Stimulated activated CD4-positive, alpha-beta T cell treated with anti-CD3 and anti-CD28 coated beads, TNF-alpha, amount 100 ng/mL, for 1 hour (primary cell): ENCODE measurements at regions not wholly inside any gene's neighbourhood (a gene's known extent, or its start where the extent isn't known, plus 50 kb on each side); places are given as distances from the start of the nearest gene placed in this dataset.
"Not testable (repeated sequence)": the region's sequence is repeated elsewhere in the genome, so short reads cannot be mapped to it uniquely, and the experiment has no call there.

Experiments used
- DNase-seq, 3 donors: peaks; one replicate each; pipeline ENCODE4 v3.0.0-alpha.2; 2020; ENCODE audit warnings: low read depth in 3 of 3, low spot score in 1 of 3

DNA sequence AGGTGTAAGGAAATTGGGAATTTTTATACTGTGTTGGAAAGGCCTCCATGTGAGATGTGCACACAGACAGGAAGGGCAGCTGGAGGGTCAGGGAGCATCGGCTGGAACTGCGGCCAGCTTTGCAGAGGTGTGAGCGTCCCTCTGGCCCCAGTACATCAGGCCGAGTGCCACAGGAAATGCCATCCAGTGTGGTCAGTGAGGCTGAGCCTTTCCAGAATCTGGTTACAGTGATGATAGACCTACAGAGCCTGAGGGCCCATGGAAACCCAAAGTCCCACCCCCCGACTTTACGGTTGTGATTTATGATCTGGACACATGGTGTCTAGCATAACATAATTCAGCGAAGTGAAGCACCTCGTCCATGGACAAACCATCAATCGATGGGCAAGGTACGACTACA lies 137.3 kb upstream of the PDE10A start:
- no peak for DNase-seq

- DNase-seq = no peak
Observed at GRCh38 chr6:165799391-165800153, 136.5 kb upstream of the PDE10A start.

- DNase-seq = no peak
Observed at GRCh38 chr6:165798991-165799390, 135.9 kb upstream of the PDE10A start.

GRCh38 chr6:165794179-165794601 lies 131.1 kb upstream of the PDE10A start:
- DNase-seq = no peak

DNA sequence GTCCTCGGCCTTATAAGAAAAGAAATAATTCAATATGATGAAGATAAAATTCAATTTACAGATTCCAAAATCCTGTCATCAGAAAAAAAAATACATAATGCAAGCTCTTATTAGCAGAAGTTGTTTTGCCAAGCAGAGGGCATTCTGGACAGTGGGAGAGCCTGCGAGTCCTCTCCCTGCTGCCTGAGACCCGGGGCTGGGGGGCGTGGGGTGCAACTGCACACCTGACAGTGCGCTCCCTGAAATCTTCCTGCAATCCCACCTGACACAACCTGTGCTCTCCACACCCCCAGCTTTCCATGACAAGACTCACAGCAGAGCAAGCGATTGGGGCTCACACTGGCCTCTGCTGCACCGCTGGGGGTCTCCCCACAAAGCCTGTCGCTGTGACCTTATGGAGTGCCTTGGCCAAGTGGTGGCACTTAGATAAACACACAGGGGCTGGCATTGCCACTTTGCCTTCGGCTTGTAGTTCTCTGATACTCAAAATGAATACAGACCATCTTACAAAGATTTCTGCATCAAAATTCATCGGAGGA lies 130.3 kb upstream of the PDE10A start:
- no peak for DNase-seq

- DNase-seq = no peak
Observed at GRCh38 chr6:165791876-165792437, 128.9 kb upstream of the PDE10A start.

- no peak for DNase-seq
Observed at GRCh38 chr6:165791306-165791705, 128.3 kb upstream of the PDE10A start.

DNA sequence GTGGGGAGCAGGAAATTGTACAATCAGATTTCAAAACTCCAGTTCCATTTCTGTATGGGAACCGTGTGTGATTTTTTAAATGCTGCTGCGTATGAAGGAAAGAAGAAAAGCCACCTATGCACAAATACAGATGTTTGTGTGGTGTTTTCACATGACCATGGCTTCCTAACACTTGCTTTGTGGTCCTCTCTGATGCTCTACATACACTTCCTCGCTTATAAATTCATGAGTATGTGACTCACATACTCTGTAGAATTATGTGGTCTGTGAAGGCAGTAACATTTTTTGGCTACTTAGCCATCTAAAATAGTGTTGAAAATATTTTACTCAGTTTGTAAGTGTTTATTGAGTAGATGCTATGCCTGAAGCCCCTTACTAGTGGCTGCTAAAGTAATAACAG lies 119.8 kb upstream of the PDE10A start:
- no peak for DNase-seq

GRCh38 chr6:165782134-165782533 lies 119.1 kb upstream of the PDE10A start:
- DNase-seq = no peak

- no peak for DNase-seq
Observed at GRCh38 chr6:165777680-165778079, 114.6 kb upstream of the PDE10A start.

DNA sequence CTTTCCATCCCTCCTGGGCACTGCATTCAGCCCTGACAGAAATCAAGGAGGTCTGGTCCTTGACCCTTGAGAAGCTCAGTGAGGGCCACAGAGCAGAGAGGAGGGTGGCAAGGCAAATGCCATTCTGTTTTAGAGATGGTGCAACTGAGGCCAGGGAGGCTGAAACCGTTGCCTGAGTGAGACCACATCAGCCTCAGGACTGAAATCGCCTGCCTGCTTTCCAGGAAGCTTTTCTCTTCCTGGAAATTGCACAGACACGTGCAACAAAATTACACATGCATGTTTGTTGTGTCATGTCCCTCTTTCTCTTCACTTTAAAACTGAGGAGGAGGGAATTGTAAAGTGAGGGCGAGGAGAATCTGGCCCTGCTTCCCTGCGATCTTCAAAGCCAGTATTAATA lies 113.7 kb upstream of the PDE10A start:
- no peak for DNase-seq

DNA sequence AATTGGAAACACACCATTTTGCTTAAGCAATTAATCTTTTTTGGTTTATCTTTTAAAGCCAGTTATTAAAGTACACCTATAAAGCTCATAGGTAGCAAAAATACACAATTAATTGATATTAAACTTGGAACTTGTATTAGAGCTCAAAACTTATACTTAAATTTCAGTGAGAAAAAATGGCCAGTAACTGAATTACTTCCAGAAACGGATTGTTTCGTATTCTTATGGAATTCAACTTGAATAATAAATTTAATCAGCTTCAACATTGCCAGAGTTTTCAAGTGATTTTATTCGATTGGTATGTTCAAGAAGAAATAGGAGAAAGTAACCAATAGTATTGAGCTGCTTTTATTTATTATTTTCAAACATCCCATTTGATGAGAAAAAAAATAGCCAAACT lies 112.7 kb upstream of the PDE10A start:
- DNase-seq = no peak

DNA sequence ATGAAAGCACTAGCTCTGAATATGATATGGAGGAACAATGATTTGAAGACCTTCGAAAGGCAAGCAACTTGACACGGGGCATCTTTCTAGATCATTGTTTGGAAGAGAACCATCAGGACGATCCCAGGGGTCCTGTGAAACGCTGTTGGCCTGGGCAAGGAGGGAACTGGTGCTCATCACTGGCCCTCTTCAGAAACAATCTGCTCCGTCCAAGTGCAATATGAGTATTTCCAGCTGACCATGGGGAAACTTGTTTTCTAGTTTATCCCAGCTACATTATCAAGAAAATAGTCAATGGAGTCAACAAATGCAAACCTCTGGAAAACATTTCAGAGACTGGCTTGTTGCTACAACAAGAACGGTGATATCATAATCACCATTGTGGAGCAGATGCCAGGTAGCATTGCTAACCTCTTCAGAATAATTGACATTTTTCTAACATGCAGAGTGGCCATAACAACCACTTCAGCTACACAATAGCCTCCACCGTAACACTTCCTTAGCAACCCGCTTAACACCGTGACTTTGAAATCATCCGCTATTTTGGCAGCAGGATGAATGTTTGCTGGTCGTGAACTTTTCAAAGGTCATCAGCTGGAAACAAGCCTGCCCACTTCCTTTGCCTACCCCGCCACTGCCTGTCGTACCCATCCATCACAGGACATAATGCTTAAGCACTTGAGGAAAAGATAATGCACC lies 112.0 kb upstream of the PDE10A start:
- DNase-seq = no peak

DNA sequence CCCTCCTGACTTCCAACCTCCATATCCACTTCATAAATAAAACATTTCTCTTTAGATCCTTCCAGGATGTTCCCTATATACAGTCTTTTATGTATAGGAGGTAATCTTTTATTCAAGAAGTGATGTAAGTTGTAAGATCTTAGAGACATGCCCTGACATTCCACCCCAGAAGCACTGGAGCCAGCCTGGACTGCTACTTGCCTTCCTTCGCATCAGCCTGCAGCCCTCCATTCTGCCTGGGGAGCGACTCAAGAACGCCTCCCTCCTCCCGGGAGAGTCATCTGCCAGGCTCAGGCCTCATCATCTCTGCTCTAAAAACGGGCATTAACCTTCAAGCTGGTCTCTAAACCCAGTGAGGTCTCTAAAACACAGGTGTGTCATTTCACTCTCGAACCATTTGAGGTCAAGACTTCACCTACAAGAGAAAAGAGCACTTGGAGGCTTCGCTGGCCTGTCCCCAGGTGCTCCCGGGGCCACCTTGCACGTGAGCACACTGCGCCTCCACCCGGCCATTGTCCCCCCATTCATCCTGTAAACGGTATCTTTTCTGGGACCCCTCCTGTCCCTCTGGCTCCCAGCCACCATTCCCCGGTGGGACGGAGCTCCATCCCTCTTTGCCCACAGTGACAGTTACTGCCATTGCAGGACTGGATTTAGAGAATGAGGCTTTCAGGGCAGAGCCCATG lies 107.5 kb upstream of the PDE10A start:
- no peak for DNase-seq

GRCh38 chr6:165769884-165770283 lies 106.8 kb upstream of the PDE10A start:
- DNase-seq = no peak

GRCh38 chr6:165769401-165769800 lies 106.4 kb upstream of the PDE10A start:
- no peak for DNase-seq

DNA sequence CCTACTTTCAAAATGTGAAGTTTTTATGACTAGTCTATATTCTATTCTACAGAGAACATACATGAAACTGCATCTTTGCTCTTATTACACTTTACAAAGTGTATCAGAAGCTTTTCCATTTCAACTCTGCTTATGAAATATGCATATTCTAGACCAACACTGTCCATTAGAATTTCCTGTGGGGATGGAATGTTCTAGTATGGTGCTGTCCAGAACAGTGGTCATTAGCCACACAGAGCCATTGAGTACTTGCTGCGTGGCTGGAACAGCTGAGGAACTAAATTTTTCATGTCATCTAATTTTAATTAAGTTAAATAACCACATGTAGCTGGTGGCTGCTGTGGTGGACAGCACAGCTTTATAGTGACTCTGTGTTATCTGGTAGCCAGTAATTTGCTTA lies 105.9 kb upstream of the PDE10A start:
- DNase-seq = no peak

DNA sequence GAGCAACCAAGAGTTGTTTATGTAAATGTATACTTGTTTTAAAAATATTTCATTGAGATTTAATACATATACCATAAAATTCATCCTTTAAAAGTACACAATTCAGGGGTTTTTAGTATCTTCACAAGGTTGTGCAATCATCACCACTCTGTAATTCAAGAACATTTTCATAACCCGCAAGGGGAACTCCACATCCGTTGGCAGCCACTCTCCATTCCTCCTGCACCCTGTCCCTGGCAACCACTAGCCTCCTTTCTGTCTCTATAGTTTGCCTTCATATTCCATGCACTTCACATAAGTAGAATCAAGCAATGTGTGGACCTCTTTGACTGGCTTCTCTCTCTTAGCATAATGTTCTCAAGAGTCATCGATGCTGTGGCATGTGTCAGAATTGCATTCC lies 104.2 kb upstream of the PDE10A start:
- DNase-seq = no peak

DNA sequence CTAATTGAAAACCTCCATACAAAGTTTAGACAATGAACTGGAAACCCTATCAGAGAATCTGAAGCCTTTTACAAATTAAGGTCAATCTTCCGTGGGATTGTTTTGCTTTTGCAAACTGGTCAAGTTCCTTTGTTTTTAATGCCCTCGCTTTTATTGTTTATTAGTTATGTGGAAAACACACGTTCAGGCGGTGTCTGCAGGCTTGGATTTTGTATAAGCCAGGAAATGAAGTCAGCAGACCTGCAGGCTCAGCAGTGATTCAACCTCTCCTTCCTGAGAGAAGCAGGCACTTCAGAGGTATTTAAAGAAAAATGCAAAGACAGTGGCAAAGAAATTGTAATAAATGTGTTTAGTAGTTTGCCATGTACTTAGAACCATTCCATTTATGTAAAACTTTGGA lies 103.4 kb upstream of the PDE10A start:
- no peak for DNase-seq

DNA sequence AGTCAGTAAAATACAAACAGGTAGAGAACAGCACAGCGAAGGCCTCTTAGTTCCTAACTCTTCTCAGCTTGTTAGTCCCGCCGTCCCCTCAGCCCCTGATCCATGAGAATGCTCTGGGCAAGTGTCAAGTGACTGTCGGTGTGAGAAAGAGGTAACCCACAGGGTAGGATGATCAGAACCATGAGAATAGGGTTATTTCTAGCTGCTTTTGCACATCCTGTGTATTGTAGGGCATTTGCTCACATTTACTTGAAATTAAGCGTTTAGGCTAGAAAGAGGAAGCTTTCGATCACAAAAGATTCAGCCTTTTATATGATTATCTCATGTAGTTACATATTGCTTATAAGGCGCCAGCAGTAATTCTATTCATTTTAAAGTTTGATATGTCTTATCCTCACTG lies 103.0 kb upstream of the PDE10A start:
- no peak for DNase-seq

DNA sequence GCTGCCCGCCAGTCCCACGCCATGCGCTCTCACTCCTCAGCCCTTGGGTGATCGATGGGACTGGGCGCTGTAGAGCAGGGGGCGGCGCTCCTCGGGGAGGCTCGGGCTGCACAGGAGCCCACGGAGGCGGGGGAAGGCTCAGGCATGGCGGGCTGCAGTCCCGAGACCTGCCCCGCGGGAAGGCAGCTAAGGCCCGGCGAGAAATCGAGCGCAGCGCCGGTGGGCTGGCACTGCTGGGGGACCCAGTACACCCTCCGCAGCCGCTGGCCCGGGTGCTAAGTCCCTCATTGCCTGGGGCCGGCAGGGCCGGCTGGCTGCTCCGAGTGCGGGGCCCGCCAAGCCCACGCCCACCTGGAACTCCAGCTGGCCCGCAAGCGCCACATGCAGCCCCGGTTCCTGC lies 102.2 kb upstream of the PDE10A start:
- not testable (repeated sequence) for DNase-seq

DNA sequence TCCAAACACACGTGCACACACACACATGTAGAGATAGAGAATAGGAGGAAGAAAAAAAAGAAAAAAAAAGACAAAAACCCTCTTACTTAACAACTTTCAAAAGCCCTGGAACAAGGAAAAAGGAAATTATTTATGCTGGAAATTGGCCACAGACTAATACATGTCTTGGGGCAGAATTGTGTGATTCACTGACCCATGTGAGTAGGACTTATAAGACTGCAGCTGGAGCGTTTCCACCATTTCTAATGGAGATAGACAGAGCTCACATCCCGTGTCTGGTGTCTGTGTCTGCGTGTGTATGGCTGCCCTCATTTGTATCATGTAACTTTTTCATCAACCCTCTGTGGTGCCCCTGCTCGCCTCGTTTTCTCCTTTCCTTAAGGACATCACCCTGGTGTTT lies 99.8 kb upstream of the PDE10A start:
- no peak for DNase-seq
